ENCODE measurements at regions not wholly inside any gene's neighbourhood (a gene's known extent, or its start where the extent isn't known, plus 50 kb on each side); places are given as distances from the start of the nearest gene placed in this dataset.

DNA sequence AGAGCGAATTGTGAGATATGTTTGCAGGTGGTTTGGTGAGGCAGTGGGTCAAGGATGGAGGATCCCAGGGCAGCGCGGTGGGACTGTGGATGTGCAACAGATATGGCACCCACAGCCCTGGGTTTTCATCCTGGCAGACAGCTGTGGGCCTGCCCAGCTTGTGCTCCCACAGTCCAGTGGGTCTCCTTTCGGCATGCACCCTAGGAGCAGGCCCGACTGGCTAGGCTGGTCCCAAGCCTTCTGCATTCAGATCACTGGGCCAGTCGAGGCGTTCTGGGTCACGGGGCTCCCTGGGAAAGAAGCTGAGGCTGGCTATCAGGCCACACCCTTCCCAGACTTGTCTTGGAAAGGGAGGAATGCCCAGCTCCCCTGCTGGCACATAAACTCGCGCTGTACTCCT is 2289.6 kb downstream of the ARAP2 start:
- TF ChIP-seq, protein P1, sequence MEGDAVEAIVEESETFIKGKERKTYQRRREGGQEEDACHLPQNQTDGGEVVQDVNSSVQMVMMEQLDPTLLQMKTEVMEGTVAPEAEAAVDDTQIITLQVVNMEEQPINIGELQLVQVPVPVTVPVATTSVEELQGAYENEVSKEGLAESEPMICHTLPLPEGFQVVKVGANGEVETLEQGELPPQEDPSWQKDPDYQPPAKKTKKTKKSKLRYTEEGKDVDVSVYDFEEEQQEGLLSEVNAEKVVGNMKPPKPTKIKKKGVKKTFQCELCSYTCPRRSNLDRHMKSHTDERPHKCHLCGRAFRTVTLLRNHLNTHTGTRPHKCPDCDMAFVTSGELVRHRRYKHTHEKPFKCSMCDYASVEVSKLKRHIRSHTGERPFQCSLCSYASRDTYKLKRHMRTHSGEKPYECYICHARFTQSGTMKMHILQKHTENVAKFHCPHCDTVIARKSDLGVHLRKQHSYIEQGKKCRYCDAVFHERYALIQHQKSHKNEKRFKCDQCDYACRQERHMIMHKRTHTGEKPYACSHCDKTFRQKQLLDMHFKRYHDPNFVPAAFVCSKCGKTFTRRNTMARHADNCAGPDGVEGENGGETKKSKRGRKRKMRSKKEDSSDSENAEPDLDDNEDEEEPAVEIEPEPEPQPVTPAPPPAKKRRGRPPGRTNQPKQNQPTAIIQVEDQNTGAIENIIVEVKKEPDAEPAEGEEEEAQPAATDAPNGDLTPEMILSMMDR (conservative IDR thresholded peaks at IDR 0.05; ENCODE audit: low read length) = no peak
- TF ChIP-seq EZH2phosphoT487 (IDR thresholded peaks at IDR 0.05; ENCODE audit: borderline replicate concordance, low read depth, low read length) = no peak
- H3K79me2 ChIP-seq (ENCODE audit: insufficient read depth, low read depth, low read length) = no peaks in the 10 kb centered on the region
- H2AFZ ChIP-seq (ENCODE audit: low read length) = no peak overlapping the region
- no peaks in the 10 kb centered on the region for H4K20me1 ChIP-seq (ENCODE audit: insufficient read depth, low read length)
- H3K9me3 ChIP-seq (ENCODE audit: low read length) = no peaks in the 10 kb centered on the region
- POLR2A ChIA-PET = no interaction called here
- no peak overlapping the region for H3K4me3 ChIP-seq (ENCODE audit: low read depth, low read length, poor library complexity, severe bottlenecking)
- no peaks in the 10 kb centered on the region for H3K36me3 ChIP-seq (ENCODE audit: insufficient read depth, low read length)
- H3K27ac ChIP-seq (ENCODE audit: low read depth, low read length, poor library complexity, severe bottlenecking) = no peak overlapping the region
- BruUV-seq (replicated peaks) = no TSS peak
- H3K9me2 ChIP-seq (ENCODE audit: insufficient read depth, low read length) = no peaks in the 10 kb centered on the region
- CTCF ChIA-PET (ENCODE audit: unreplicated experiment) = no interaction called here
- DNase-seq (ENCODE audit: low spot score) = no peak
- no peaks in the 10 kb centered on the region for H3K4me1 ChIP-seq (ENCODE audit: insufficient read depth, low read length, poor library complexity, severe bottlenecking)
- intact Hi-C loops (cut with micrococcal nuclease; ENCODE audit: unreplicated experiment) = no loop called here
- H3K4me2 ChIP-seq (ENCODE audit: low read length) = no peak overlapping the region

DNA sequence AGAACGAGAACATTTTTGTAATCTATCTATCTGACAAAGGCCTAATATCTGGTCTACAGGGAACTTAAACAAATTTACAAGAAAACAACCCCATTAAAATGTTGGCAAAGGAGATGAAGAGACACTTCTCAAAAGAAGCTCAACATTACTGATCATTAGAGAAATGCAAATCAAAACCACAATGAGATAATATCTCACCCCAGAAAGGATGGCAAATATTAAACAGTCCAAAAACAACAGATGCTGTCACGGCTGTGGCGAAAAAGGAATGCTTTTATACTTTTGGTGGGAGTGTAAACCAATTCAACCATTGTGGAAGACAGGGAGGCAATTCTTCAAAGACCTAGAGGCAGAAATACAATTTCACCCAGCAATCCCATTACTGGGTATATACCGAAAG is 2284.8 kb downstream of the ARAP2 start:
- ChIA-PET POLR2A (no interaction called here), CTCF (ENCODE audit: unreplicated experiment) (no interaction called here)
- H3K4me1 ChIP-seq (ENCODE audit: insufficient read depth, low read length, poor library complexity, severe bottlenecking) = no peaks in the 10 kb centered on the region
- H3K27ac ChIP-seq (ENCODE audit: low read depth, low read length, poor library complexity, severe bottlenecking) = no peak overlapping the region
- H3K9me2 ChIP-seq (ENCODE audit: insufficient read depth, low read length) = no peaks in the 10 kb centered on the region
- H3K36me3 ChIP-seq (ENCODE audit: insufficient read depth, low read length) = no peaks in the 10 kb centered on the region
- 0 out of 2 replicates have a peak, but pooled peaks cover 3% of the 10 kb centered on the region for H3K9me3 ChIP-seq (ENCODE audit: low read length)
- H4K20me1 ChIP-seq (ENCODE audit: insufficient read depth, low read length) = no peaks in the 10 kb centered on the region
- H3K4me2 ChIP-seq (ENCODE audit: low read length) = no peak overlapping the region
- no peak overlapping the region for H3K4me3 ChIP-seq (ENCODE audit: low read depth, low read length, poor library complexity, severe bottlenecking)
- no peak for DNase-seq (ENCODE audit: low spot score)
- BruUV-seq (replicated peaks) = no TSS peak
- intact Hi-C loops (cut with micrococcal nuclease; ENCODE audit: unreplicated experiment) = no loop called here
- no peaks in the 10 kb centered on the region for H3K79me2 ChIP-seq (ENCODE audit: insufficient read depth, low read depth, low read length)
- no peak for TF ChIP-seq EZH2phosphoT487 (IDR thresholded peaks at IDR 0.05; ENCODE audit: borderline replicate concordance, low read depth, low read length)
- TF ChIP-seq, protein P1 (conservative IDR thresholded peaks at IDR 0.05; ENCODE audit: low read length) = no peak
- H2AFZ ChIP-seq (ENCODE audit: low read length) = no peak overlapping the region

DNA sequence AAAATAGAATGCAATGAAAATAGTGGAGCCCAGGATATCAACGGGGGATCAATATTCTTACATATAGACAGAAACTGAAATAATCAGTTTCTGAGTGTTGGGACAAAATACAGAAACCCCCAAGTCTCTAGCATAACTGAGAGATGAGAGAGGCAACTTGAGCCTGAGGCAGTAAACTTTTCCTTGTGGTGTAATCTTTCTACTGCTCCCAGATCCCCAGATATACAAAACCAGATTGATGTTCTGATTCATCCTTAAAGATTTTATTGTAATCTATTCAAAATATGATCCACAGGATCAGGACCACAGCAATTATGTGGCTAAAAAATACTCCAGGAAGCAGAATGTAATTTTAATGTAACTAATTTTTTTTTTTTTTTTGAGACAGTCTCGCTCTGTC is 2282.6 kb downstream of the ARAP2 start:
- ChIA-PET POLR2A (no interaction called here), CTCF (ENCODE audit: unreplicated experiment) (no interaction called here)
- no peak overlapping the region for H2AFZ ChIP-seq (ENCODE audit: low read length)
- H4K20me1 ChIP-seq (ENCODE audit: insufficient read depth, low read length) = no peaks in the 10 kb centered on the region
- intact Hi-C loops (cut with micrococcal nuclease; ENCODE audit: unreplicated experiment) = no loop called here
- DNase-seq (ENCODE audit: low spot score) = no peak
- no TSS peak for BruUV-seq (replicated peaks)
- 0 out of 2 replicates have a peak, but pooled peaks cover 6% of the 10 kb centered on the region for H3K9me3 ChIP-seq (ENCODE audit: low read length)
- H3K4me3 ChIP-seq (ENCODE audit: low read depth, low read length, poor library complexity, severe bottlenecking) = no peak overlapping the region
- H3K9me2 ChIP-seq (ENCODE audit: insufficient read depth, low read length) = no peaks in the 10 kb centered on the region
- H3K27ac ChIP-seq (ENCODE audit: low read depth, low read length, poor library complexity, severe bottlenecking) = no peak overlapping the region
- no peak overlapping the region for H3K4me2 ChIP-seq (ENCODE audit: low read length)
- TF ChIP-seq EZH2phosphoT487 (IDR thresholded peaks at IDR 0.05; ENCODE audit: borderline replicate concordance, low read depth, low read length) = no peak
- TF ChIP-seq, protein P1 (conservative IDR thresholded peaks at IDR 0.05; ENCODE audit: low read length) = no peak
- H3K79me2 ChIP-seq (ENCODE audit: insufficient read depth, low read depth, low read length) = no peaks in the 10 kb centered on the region
- no peaks in the 10 kb centered on the region for H3K36me3 ChIP-seq (ENCODE audit: insufficient read depth, low read length)
- H3K4me1 ChIP-seq (ENCODE audit: insufficient read depth, low read length, poor library complexity, severe bottlenecking) = no peaks in the 10 kb centered on the region
